NB4 (cell line): ENCODE measurements at regions not wholly inside any gene's neighbourhood (a gene's known extent, or its start where the extent isn't known, plus 50 kb on each side); places are given as distances from the start of the nearest gene placed in this dataset.

Experiments
- MYC ChIP-seq: IDR thresholded peaks from 2 replicates; pipeline ENCODE4 v1.6.1; 2011; ENCODE audit warnings: low read depth, low read length
- POLR2A ChIP-seq: IDR thresholded peaks from 2 replicates; pipeline ENCODE4 v1.6.1; 2011; ENCODE audit warnings: mild to moderate bottlenecking; ENCODE audit not compliant: insufficient read length; ENCODE audit errors: extremely low read depth
- TF ChIP-seq, protein P1 (sequence below): IDR thresholded peaks from one replicate; pipeline ENCODE4 v1.5.1; 2012; ENCODE audit warnings: low read depth, low read length
- TF ChIP-seq, protein P2 (sequence below): IDR thresholded peaks from 2 replicates; pipeline ENCODE4 v1.6.1; 2011; ENCODE audit warnings: low read depth, low read length

- TF ChIP-seq, protein P1, sequence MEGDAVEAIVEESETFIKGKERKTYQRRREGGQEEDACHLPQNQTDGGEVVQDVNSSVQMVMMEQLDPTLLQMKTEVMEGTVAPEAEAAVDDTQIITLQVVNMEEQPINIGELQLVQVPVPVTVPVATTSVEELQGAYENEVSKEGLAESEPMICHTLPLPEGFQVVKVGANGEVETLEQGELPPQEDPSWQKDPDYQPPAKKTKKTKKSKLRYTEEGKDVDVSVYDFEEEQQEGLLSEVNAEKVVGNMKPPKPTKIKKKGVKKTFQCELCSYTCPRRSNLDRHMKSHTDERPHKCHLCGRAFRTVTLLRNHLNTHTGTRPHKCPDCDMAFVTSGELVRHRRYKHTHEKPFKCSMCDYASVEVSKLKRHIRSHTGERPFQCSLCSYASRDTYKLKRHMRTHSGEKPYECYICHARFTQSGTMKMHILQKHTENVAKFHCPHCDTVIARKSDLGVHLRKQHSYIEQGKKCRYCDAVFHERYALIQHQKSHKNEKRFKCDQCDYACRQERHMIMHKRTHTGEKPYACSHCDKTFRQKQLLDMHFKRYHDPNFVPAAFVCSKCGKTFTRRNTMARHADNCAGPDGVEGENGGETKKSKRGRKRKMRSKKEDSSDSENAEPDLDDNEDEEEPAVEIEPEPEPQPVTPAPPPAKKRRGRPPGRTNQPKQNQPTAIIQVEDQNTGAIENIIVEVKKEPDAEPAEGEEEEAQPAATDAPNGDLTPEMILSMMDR: no peak
- no peak for TF ChIP-seq POLR2A
- TF ChIP-seq, protein P2, sequence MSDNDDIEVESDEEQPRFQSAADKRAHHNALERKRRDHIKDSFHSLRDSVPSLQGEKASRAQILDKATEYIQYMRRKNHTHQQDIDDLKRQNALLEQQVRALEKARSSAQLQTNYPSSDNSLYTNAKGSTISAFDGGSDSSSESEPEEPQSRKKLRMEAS: no peak
- TF ChIP-seq MYC: no peak
Measured at GRCh38 chr6:67886840-67887292, 748.2 kb upstream of the ADGRB3 start.
